ENCODE measurements at regions not wholly inside any gene's neighbourhood (a gene's known extent, or its start where the extent isn't known, plus 50 kb on each side); places are given as distances from the start of the nearest gene placed in this dataset.

GRCh38 chr18:53780666-53781065 lies 443.8 kb downstream of the MBD2 start:
- no peak overlapping the region for H3K9ac ChIP-seq (ENCODE audit: low read length)
- H3K36me3 ChIP-seq (ENCODE audit: low read depth, low read length): no peaks in the 10 kb centered on the region
- no TSS peak for BruUV-seq (replicated peaks)
- TF ChIP-seq EZH2 (IDR thresholded peaks at IDR 0.05; ENCODE audit: low read length, unreplicated experiment) (no peak), CTCF (conservative IDR thresholded peaks at IDR 0.05; ENCODE audit: low read depth, low read length) (no peak), EZH2phosphoT487 (IDR thresholded peaks at IDR 0.05; ENCODE audit: borderline replicate concordance, low read length) (no peak)
- POLR2A ChIA-PET (ENCODE audit: unreplicated experiment): no interaction called here
- intact Hi-C loops (cut with micrococcal nuclease): no loop called here
- H3K9me2 ChIP-seq (replicated peaks; ENCODE audit: low read length): no peaks in the 10 kb centered on the region
- no peaks in the 10 kb centered on the region for H4K20me1 ChIP-seq (ENCODE audit: low read length)
- H3K9me3 ChIP-seq (ENCODE audit: low read length): no peaks in the 10 kb centered on the region
- H3K27ac ChIP-seq (ENCODE audit: low read length): no peak overlapping the region
- no peak overlapping the region for H3K4me2 ChIP-seq (ENCODE audit: low read length)
- no peaks in the 10 kb centered on the region for H3K4me1 ChIP-seq (ENCODE audit: insufficient read depth, low read length)
- H3K27me3 ChIP-seq (ENCODE audit: low read length): no peaks in the 10 kb centered on the region
- no peaks in the 10 kb centered on the region for H3K79me2 ChIP-seq (ENCODE audit: low read length)
- ATAC-seq (no peak), DNase-seq (no peak)
- no peak overlapping the region for H3K4me3 ChIP-seq (ENCODE audit: low read length)
- no peak overlapping the region for H2AFZ ChIP-seq (ENCODE audit: low read length)
- no peaks in the 10 kb centered on the region for H3F3A ChIP-seq (ENCODE audit: low read length, unreplicated experiment)
- CTCF ChIA-PET: no interaction called here

- DNase-seq: no peak
- ATAC-seq: no peak
- intact Hi-C loops (cut with micrococcal nuclease): no loop called here
- Histone ChIP-seq H3K36me3 (ENCODE audit: low read depth, low read length) (no peaks in the 10 kb centered on the region), H3F3A (ENCODE audit: low read length, unreplicated experiment) (no peaks in the 10 kb centered on the region), H3K9me3 (ENCODE audit: low read length) (no peaks in the 10 kb centered on the region), H4K20me1 (ENCODE audit: low read length) (no peaks in the 10 kb centered on the region), H3K4me3 (ENCODE audit: low read length) (no peak overlapping the region), H3K9me2 (replicated peaks; ENCODE audit: low read length) (no peaks in the 10 kb centered on the region; the same call in 1 of the 2 replicates), H3K9ac (ENCODE audit: low read length) (no peak overlapping the region), H3K27ac (ENCODE audit: low read length) (no peak overlapping the region), H3K79me2 (ENCODE audit: low read length) (no peaks in the 10 kb centered on the region), H3K27me3 (ENCODE audit: low read length) (no peaks in the 10 kb centered on the region), H3K4me1 (ENCODE audit: insufficient read depth, low read length) (no peaks in the 10 kb centered on the region), H2AFZ (ENCODE audit: low read length) (no peak overlapping the region), H3K4me2 (ENCODE audit: low read length) (no peak overlapping the region)
- CTCF ChIA-PET: no interaction called here
- no TSS peak for BruUV-seq (replicated peaks)
- TF ChIP-seq EZH2phosphoT487 (IDR thresholded peaks at IDR 0.05; ENCODE audit: borderline replicate concordance, low read length) (no peak), CTCF (conservative IDR thresholded peaks at IDR 0.05; ENCODE audit: low read depth, low read length) (no peak), EZH2 (IDR thresholded peaks at IDR 0.05; ENCODE audit: low read length, unreplicated experiment) (no peak)
- POLR2A ChIA-PET (ENCODE audit: unreplicated experiment): no interaction called here
Measured at GRCh38 chr18:53772293-53772692, 452.2 kb downstream of the MBD2 start.

GRCh38 chr18:53771664-53772063 lies 452.8 kb downstream of the MBD2 start:
- no peaks in the 10 kb centered on the region for H3K27me3 ChIP-seq (ENCODE audit: low read length)
- intact Hi-C loops (cut with micrococcal nuclease): no loop called here
- no peaks in the 10 kb centered on the region for H3K79me2 ChIP-seq (ENCODE audit: low read length)
- H3K9me3 ChIP-seq (ENCODE audit: low read length): no peaks in the 10 kb centered on the region
- no peak overlapping the region for H3K9ac ChIP-seq (ENCODE audit: low read length)
- no peaks in the 10 kb centered on the region for H3K36me3 ChIP-seq (ENCODE audit: low read depth, low read length)
- no TSS peak for BruUV-seq (replicated peaks)
- H3K4me1 ChIP-seq (ENCODE audit: insufficient read depth, low read length): no peaks in the 10 kb centered on the region
- H3K27ac ChIP-seq (ENCODE audit: low read length): no peak overlapping the region
- ChIA-PET CTCF (no interaction called here), POLR2A (ENCODE audit: unreplicated experiment) (no interaction called here)
- H2AFZ ChIP-seq (ENCODE audit: low read length): no peak overlapping the region
- ATAC-seq: no peak
- no peak for DNase-seq
- no peaks in the 10 kb centered on the region; the same call in 1 of the 2 replicates for H3K9me2 ChIP-seq (replicated peaks; ENCODE audit: low read length)
- H3K4me2 ChIP-seq (ENCODE audit: low read length): no peak overlapping the region
- H3F3A ChIP-seq (ENCODE audit: low read length, unreplicated experiment): no peaks in the 10 kb centered on the region
- no peaks in the 10 kb centered on the region for H4K20me1 ChIP-seq (ENCODE audit: low read length)
- H3K4me3 ChIP-seq (ENCODE audit: low read length): no peak overlapping the region
- no peak for TF ChIP-seq CTCF (conservative IDR thresholded peaks at IDR 0.05; ENCODE audit: low read depth, low read length)

Data from PC-3 (cell line).